H1 (cell line): ENCODE measurements at regions not wholly inside any gene's neighbourhood (a gene's known extent, or its start where the extent isn't known, plus 50 kb on each side); places are given as distances from the start of the nearest gene placed in this dataset.

Experiments used
- CTCF ChIA-PET: fragments of 300-600 bp; sonication (Branson Sonifier 250); formaldehyde crosslinking; loops from one replicate; lab custom pipeline; 2021; ENCODE audit not compliant: partially characterized antibody; lab: Charles Lee
- POLR2A ChIA-PET: fragments of 300-600 bp; sonication (Branson Sonifier 250); formaldehyde crosslinking; loops from one replicate; lab custom pipeline; 2021; ENCODE audit warnings: inconsistent platforms; ENCODE audit not compliant: partially characterized antibody; lab: Charles Lee
- DNase-seq, 2 experiments: peaks; one replicate each; pipeline versions ENCODE4 v3.0.0 to v3.0.0-alpha.2; 2010 to 2022; ENCODE audit warnings: low spot score in 2 of 2, low read depth in 1 of 2, mixed read lengths in 1 of 2
- FAIRE-seq: peaks from 2 replicates; lab custom pipeline; 2011; peaks lifted over from hg19 to GRCh38; lab: Jason Lieb, UNC
- H2AFZ ChIP-seq: 2 replicates; pipeline ENCODE4 v1.8.1; 2012; ENCODE audit warnings: low read length, inconsistent platforms
- H2AK5ac ChIP-seq: 2 replicates; pipeline ENCODE4 v1.6.1; 2013; ENCODE audit warnings: low read depth, low read length
- H2BK120ac ChIP-seq: replicated peaks from 2 replicates; pipeline ENCODE3; 2013; ENCODE audit warnings: low read depth, low read length, inconsistent platforms
- H2BK12ac ChIP-seq: 2 replicates; pipeline ENCODE4 v1.6.1; 2013; ENCODE audit warnings: low read depth, low read length
- H2BK15ac ChIP-seq: 2 replicates; pipeline ENCODE4 v1.6.1; 2013; ENCODE audit warnings: low read length
- H2BK20ac ChIP-seq: 2 replicates; pipeline ENCODE4 v1.6.1; 2013; ENCODE audit warnings: low read length
- H2BK5ac ChIP-seq: 2 replicates; pipeline ENCODE4 v1.6.1; 2013; ENCODE audit warnings: low read depth, low read length
- H3K14ac ChIP-seq: 2 replicates; pipeline ENCODE4 v1.6.1; 2013; ENCODE audit warnings: inconsistent platforms; ENCODE audit not compliant: insufficient read length
- H3K18ac ChIP-seq: 2 replicates; pipeline ENCODE4 v1.6.1; 2013; ENCODE audit warnings: low read length; ENCODE audit errors: extremely low read depth
- H3K23ac ChIP-seq: 2 replicates; pipeline ENCODE4 v1.6.1; 2013; ENCODE audit warnings: inconsistent platforms; ENCODE audit not compliant: insufficient read length
- H3K23me2 ChIP-seq: 2 replicates; pipeline ENCODE4 v1.6.1; 2013; ENCODE audit warnings: low read depth, low read length
- H3K27ac ChIP-seq: 2 replicates; pipeline ENCODE4 v1.6.1; 2011; ENCODE audit warnings: low read depth, low read length, inconsistent platforms
- H3K27me3 ChIP-seq, 4 experiments: replicated peaks in 1 of 4; 1 replicate in 1 of 4; 2 replicates in 3 of 4; pipeline versions ENCODE4 v1.6.1 to v1.8.1; 2011 to 2013; ENCODE audit warnings: low read length in 3 of 4, mild to moderate bottlenecking in 3 of 4, inconsistent platforms in 2 of 4, mixed read lengths in 2 of 4, moderate library complexity in 1 of 4; ENCODE audit not compliant: control insufficient read depth in 3 of 4, insufficient read depth in 3 of 4; ENCODE audit errors: extremely low read depth in 1 of 4
- H3K36me3 ChIP-seq, 4 experiments: 2 replicates each; pipeline versions ENCODE4 v1.6.1 to v1.8.1; 2011 to 2013; ENCODE audit warnings: mild to moderate bottlenecking in 4 of 4, low read length in 3 of 4, moderate library complexity in 2 of 4, control low read depth in 1 of 4, inconsistent platforms in 1 of 4; ENCODE audit not compliant: insufficient read depth in 4 of 4, control insufficient read depth in 2 of 4
- H3K4ac ChIP-seq: replicated peaks from 2 replicates; pipeline ENCODE3; 2013; ENCODE audit warnings: low read length, low read depth, mixed read lengths, inconsistent platforms; ENCODE audit not compliant: insufficient read length
- H3K4me1 ChIP-seq, 4 experiments: replicated peaks in 1 of 4; 1 replicate in 1 of 4; 2 replicates in 3 of 4; pipeline versions ENCODE4 v1.6.1 to v1.8.1; 2011 to 2013; ENCODE audit warnings: low read length in 3 of 4, inconsistent platforms in 2 of 4, mixed read lengths in 1 of 4; ENCODE audit not compliant: insufficient read depth in 4 of 4, control insufficient read depth in 3 of 4
- H3K4me2 ChIP-seq, 2 experiments: 2 replicates each; pipeline versions ENCODE4 v1.6.1 to v1.8.1; 2011 to 2013; ENCODE audit warnings: low read depth in 2 of 2, low read length in 2 of 2, control low read depth in 1 of 2, inconsistent platforms in 1 of 2, mild to moderate bottlenecking in 1 of 2; ENCODE audit not compliant: insufficient read depth in 1 of 2
- H3K4me3 ChIP-seq, 4 experiments: fragments of 200-600, 300-600 bp in 1 of 4; sonication (generic), shearing (Covaris generic), sonication (Bioruptor Twin) in 1 of 4; 2 replicates each; pipeline versions ENCODE4 v1.5.1 to v1.8.1; 2011 to 2016; ENCODE audit warnings: low read length in 4 of 4, low read depth in 3 of 4, control low read depth in 2 of 4, inconsistent platforms in 2 of 4, mild to moderate bottlenecking in 2 of 4, mixed read lengths in 1 of 4, moderate library complexity in 1 of 4; ENCODE audit not compliant: insufficient read depth in 2 of 4; ENCODE audit errors: extremely low read depth in 1 of 4
- H3K56ac ChIP-seq: replicated peaks from 2 replicates; pipeline ENCODE3; 2013; ENCODE audit warnings: low read depth, mild to moderate bottlenecking, mixed read lengths, low read length, inconsistent platforms; ENCODE audit not compliant: insufficient read length
- H3K79me1 ChIP-seq: 2 replicates; pipeline ENCODE4 v1.6.1; 2013; ENCODE audit warnings: low read depth, low read length, control low read depth
- H3K79me2 ChIP-seq, 2 experiments: 2 replicates each; pipeline versions ENCODE4 v1.6.1 to v1.8.1; 2012 to 2013; ENCODE audit warnings: low read length in 2 of 2, mild to moderate bottlenecking in 2 of 2, inconsistent platforms in 1 of 2; ENCODE audit not compliant: insufficient read depth in 2 of 2, control insufficient read depth in 1 of 2
- H3K9ac ChIP-seq, 4 experiments: replicated peaks in 1 of 4; 1 replicate in 1 of 4; 2 replicates in 3 of 4; pipeline versions ENCODE4 v1.6.1 to v1.8.1; 2011 to 2013; ENCODE audit warnings: low read depth in 3 of 4, low read length in 3 of 4, control low read depth in 2 of 4, mild to moderate bottlenecking in 2 of 4, moderate library complexity in 2 of 4, inconsistent platforms in 1 of 4; ENCODE audit errors: extremely low read depth in 1 of 4
- H3K9me3 ChIP-seq, 2 experiments: 2 replicates each; pipeline versions ENCODE4 v1.6.1 to v1.8.1; 2012 to 2013; ENCODE audit warnings: mild to moderate bottlenecking in 2 of 2, moderate library complexity in 2 of 2, control low read depth in 1 of 2, inconsistent platforms in 1 of 2, low read depth in 1 of 2, low read length in 1 of 2, mixed read lengths in 1 of 2; ENCODE audit not compliant: insufficient read depth in 2 of 2
- H4K20me1 ChIP-seq, 2 experiments: replicated peaks in 1 of 2; 2 replicates each; pipeline versions ENCODE3 to v1.8.1; 2011 to 2013; ENCODE audit warnings: inconsistent platforms in 2 of 2, low read length in 2 of 2, mild to moderate bottlenecking in 1 of 2; ENCODE audit not compliant: insufficient read depth in 2 of 2, control insufficient read depth in 1 of 2
- H4K5ac ChIP-seq: 2 replicates; pipeline ENCODE4 v1.6.1; 2013; ENCODE audit warnings: low read length, low read depth, mixed read lengths, inconsistent platforms; ENCODE audit not compliant: insufficient read length
- H4K8ac ChIP-seq: 2 replicates; pipeline ENCODE4 v1.8.0; 2013; ENCODE audit warnings: mild to moderate bottlenecking, moderate library complexity, low read length, inconsistent platforms; ENCODE audit not compliant: insufficient read depth; ENCODE audit errors: extremely low read depth
- H4K91ac ChIP-seq: replicated peaks from 2 replicates; pipeline ENCODE3; 2013; ENCODE audit warnings: low read length, mixed read lengths, inconsistent platforms; ENCODE audit not compliant: insufficient read length
- FOSL1 ChIP-seq: IDR thresholded peaks from 2 replicates; pipeline ENCODE4 v1.6.1; 2011; ENCODE audit warnings: mild to moderate bottlenecking, low read depth, low read length, moderate library complexity; ENCODE audit not compliant: insufficient read depth
- HDAC2 ChIP-seq, 2 experiments: fragments of 300-600 bp in 1 of 2; sonication (generic) in 1 of 2; IDR thresholded peaks; 2 replicates each; pipeline ENCODE4 v1.6.1; 2011 to 2012; ENCODE audit warnings: low read depth in 2 of 2, low read length in 2 of 2, mild to moderate bottlenecking in 2 of 2, moderate library complexity in 2 of 2, borderline replicate concordance in 1 of 2, inconsistent platforms in 1 of 2
- PHF8 ChIP-seq: fragments of 200-600 bp; sonication (generic); conservative IDR thresholded peaks from 2 replicates; pipeline ENCODE4 v1.7.1; 2012; ENCODE audit warnings: low read depth, mild to moderate bottlenecking, inconsistent platforms, low read length, moderate library complexity
- SAP30 ChIP-seq: fragments of 300-600 bp; sonication (generic); IDR thresholded peaks from 2 replicates; pipeline ENCODE4 v1.7.1; 2012; ENCODE audit warnings: low read length, moderate library complexity, mild to moderate bottlenecking, inconsistent platforms; ENCODE audit not compliant: insufficient read depth, insufficient replicate concordance
- SIRT6 ChIP-seq: IDR thresholded peaks from one replicate; pipeline ENCODE4 v1.7.1; 2012; ENCODE audit warnings: low read length, inconsistent platforms
- SP1 ChIP-seq: IDR thresholded peaks from 2 replicates; pipeline ENCODE4 v1.6.1; 2011; ENCODE audit warnings: low read depth, low read length
- SP4 ChIP-seq: IDR thresholded peaks from 2 replicates; pipeline ENCODE4 v1.6.1; 2012; ENCODE audit warnings: low read length, inconsistent platforms
- ZNF274 ChIP-seq: IDR thresholded peaks from 2 replicates; pipeline ENCODE4 v1.7.0; 2012; ENCODE audit warnings: low read length, borderline replicate concordance; ENCODE audit errors: extremely low read depth
- WGBS, 2 experiments: shearing (Covaris generic) in 1 of 2; methylation state at CpG; one replicate each; pipeline versions ENCODE4 v1.1.6 to v1.1.7; 2013 to 2015; ENCODE audit warnings: low lambda C conversion rate in 2 of 2, mixed read lengths in 2 of 2, inconsistent platforms in 1 of 2, low coverage in 1 of 2, missing lambda C conversion rate in 1 of 2; ENCODE audit not compliant: insufficient replicate concordance in 2 of 2, insufficient coverage in 1 of 2, insufficient read length in 1 of 2; ENCODE audit errors: extremely low coverage in 1 of 2, missing lambda C conversion rate in 1 of 2; 5-methylcytosine and 5-hydroxymethylcytosine counted together

DNA sequence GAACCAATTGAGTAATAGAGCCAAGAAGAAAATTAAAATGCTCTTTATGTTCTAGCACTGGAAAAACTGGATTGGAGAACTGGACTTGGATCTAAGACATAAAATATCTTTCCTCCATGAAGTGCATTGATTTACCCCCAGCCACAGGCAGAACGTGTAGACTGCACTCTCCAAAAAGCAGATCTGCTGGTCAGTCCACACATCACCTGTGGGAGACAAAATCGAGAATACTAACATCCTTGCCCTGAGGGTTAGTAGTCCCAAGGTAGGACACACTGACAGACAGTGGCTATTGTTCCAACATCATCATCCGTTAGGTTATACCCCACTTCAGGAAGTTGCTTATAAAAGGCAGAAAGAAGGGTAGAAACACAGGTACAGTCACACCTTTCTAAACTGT lies 257.1 kb upstream of the STT3B start:
- H3K79me2 ChIP-seq: no peaks in the 10 kb centered on the region
- H3K23me2 ChIP-seq: no peaks in the 10 kb centered on the region
- no peak overlapping the region for H2BK20ac ChIP-seq
- H4K8ac ChIP-seq: no peak overlapping the region
- H4K5ac ChIP-seq: no peak overlapping the region
- H2AK5ac ChIP-seq: no peak overlapping the region
- H3K36me3 ChIP-seq: no peaks in the 10 kb centered on the region
- H3K27me3 ChIP-seq: no peaks in the 10 kb centered on the region
- H3K23ac ChIP-seq: no peak overlapping the region
- H2AFZ ChIP-seq: no peak overlapping the region
- DNase-seq (no peak), FAIRE-seq (no peak)
- POLR2A ChIA-PET: interaction anchor here (1.2 kb wide), 1 partner anchor 8 kb away, joined by 4 read pairs; no protein-coding TSS in a partner anchor
- no peak overlapping the region for H2BK120ac ChIP-seq
- no peaks in the 10 kb centered on the region for H3K79me1 ChIP-seq
- 81% methylated on average over 3 of the region's 3 CpGs; no CpG with 5 or more reads in 1 of the 2 experiments for WGBS, 2 experiments
- H3K4ac ChIP-seq: no peak overlapping the region
- peaks cover 0 to 6% (median 1%) of the 10 kb centered on the region in 4 experiments; a peak in 3 of 7 replicates for H3K4me1 ChIP-seq
- no peak overlapping the region for H3K4me2 ChIP-seq
- no peak overlapping the region for H2BK12ac ChIP-seq
- no peak for TF ChIP-seq SP4
- TF ChIP-seq HDAC2 (IDR thresholded peaks at IDR 0.05; ENCODE audit: borderline replicate concordance in 1 of 2, low read depth in 2 of 2, low read length in 2 of 2): no peak
- TF ChIP-seq PHF8: no peak
- TF ChIP-seq ZNF274: no peak
- TF ChIP-seq SAP30: no peak
- TF ChIP-seq SIRT6: no peak
- no peak for TF ChIP-seq SP1
- no peak for TF ChIP-seq FOSL1
- no peaks in the 10 kb centered on the region for H3K9me3 ChIP-seq
- H4K91ac ChIP-seq: no peak overlapping the region
- no peaks in the 10 kb centered on the region for H4K20me1 ChIP-seq
- no peak overlapping the region for H3K56ac ChIP-seq
- H3K14ac ChIP-seq: no peak overlapping the region
- H3K18ac ChIP-seq: no peak overlapping the region
- no peak overlapping the region for H3K9ac ChIP-seq
- no peak overlapping the region for H3K27ac ChIP-seq
- H3K4me3 ChIP-seq: no peak overlapping the region
- CTCF ChIA-PET: interaction anchor here (1.2 kb wide), 1 partner anchor 11 kb away, joined by 3 read pairs; no protein-coding TSS in a partner anchor
- no peak overlapping the region for H2BK15ac ChIP-seq
- no peak overlapping the region for H2BK5ac ChIP-seq
